Adipocyte (in vitro differentiated cells): ENCODE measurements at regions not wholly inside any gene's neighbourhood (a gene's known extent, or its start where the extent isn't known, plus 50 kb on each side); places are given as distances from the start of the nearest gene placed in this dataset.
"Not testable (repeated sequence)": the region's sequence is repeated elsewhere in the genome, so short reads cannot be mapped to it uniquely, and the experiment has no call there.

Source experiments
- DNase-seq: peaks from one replicate; pipeline ENCODE4 v3.0.0-alpha.2; 2015; ENCODE audit warnings: low read depth
- H3K27me3 ChIP-seq: replicated peaks from 2 replicates; pipeline ENCODE4 v1.7.0; 2013; ENCODE audit warnings: mild to moderate bottlenecking, low read length, moderate library complexity; ENCODE audit not compliant: control insufficient read depth, insufficient read depth
- H3K36me3 ChIP-seq: 2 replicates; pipeline ENCODE4 v1.7.0; 2013; ENCODE audit warnings: low read length, mild to moderate bottlenecking, moderate library complexity; ENCODE audit not compliant: control insufficient read depth, insufficient read depth, severe bottlenecking
- H3K4me1 ChIP-seq: 2 replicates; pipeline ENCODE4 v1.7.0; 2013; ENCODE audit warnings: mild to moderate bottlenecking, low read length, moderate library complexity; ENCODE audit not compliant: control insufficient read depth, insufficient read depth
- H3K4me3 ChIP-seq: 2 replicates; pipeline ENCODE4 v1.7.0; 2013; ENCODE audit warnings: mild to moderate bottlenecking, low read length, moderate library complexity
- H3K9ac ChIP-seq: 2 replicates; pipeline ENCODE4 v1.7.0; 2013; ENCODE audit warnings: mild to moderate bottlenecking, low read length, moderate library complexity
- H3K9me3 ChIP-seq: 2 replicates; pipeline ENCODE4 v1.7.0; 2013; ENCODE audit warnings: mild to moderate bottlenecking, low read length, moderate library complexity; ENCODE audit not compliant: control insufficient read depth

DNA sequence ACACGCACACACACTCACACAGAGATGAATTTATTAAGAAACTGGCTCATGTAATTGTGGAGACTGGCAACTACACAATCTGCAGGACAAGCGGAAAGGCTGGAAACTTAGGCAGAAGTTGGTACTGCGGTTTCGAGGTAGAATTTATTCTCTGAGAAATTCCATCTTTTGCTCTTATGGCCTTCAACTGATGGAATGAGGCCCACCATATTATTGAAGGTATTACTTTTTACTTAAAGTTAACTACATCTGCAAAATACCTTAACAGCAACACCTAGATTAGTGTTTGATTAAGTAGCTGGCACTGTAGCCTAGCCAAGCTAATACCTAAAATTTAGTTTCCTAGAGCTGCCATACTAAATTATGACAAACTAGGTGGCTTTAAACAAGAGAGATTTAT is 384.0 kb upstream of the UBE2E3 start:
- no peak overlapping the region for H3K4me3 ChIP-seq
- H3K36me3 ChIP-seq: no peaks in the 10 kb centered on the region
- no peak overlapping the region for H3K9ac ChIP-seq
- no peak for DNase-seq
- no peaks in the 10 kb centered on the region for H3K4me1 ChIP-seq
- no peaks in the 10 kb centered on the region for H3K9me3 ChIP-seq
- H3K27me3 ChIP-seq: no peaks in the 10 kb centered on the region

DNA sequence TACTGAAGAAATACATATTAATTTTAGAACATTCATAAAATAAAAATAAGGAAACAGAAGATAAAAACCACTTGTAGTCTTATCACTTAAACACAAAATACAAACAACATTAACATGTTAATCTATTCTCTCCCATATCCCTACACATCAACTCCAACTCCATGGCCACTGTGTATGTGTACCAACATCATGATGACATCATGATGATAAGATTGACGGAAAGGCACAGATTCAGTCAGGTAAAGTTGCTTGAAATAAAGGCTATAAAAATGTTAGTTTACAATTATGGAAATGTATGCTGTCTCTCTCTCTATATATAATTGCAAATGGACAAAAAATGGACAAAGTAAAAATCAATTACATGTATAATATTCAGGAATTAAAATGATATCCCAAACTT is 388.5 kb upstream of the UBE2E3 start:
- no peaks in the 10 kb centered on the region for H3K4me1 ChIP-seq

DNA sequence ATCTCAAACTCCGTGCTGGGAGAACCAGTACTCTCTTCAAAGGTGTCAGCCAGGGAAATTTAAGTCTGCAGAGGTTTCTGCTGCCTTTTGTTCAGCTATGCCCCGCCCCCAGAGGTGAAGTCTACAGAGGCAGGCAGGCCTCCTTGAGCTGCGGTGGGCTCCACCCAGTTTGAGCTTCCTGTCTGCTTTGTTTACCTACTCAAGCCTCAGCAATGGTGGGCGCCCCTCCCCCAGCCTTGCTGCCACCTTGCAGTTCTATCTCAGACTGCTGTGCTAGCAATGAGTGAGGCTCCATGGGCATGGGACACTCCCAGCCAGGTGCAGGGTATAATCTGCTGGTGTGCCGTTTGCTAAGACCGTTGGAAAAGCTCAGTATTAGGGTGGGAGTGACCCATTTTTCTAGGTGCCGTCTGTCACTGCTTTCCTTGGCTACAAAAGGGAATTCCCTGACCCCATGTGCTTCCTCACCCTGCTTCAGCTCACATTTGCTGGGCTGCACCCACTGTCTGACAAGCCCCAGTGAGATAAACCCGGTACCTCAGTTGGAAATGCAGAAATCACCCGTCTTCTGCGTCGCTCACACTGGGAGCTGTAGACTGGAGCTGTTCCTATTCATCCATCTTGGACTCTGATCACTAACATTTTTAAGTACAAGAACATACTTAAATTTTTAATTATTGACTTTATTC is 389.2 kb upstream of the UBE2E3 start:
- H3K36me3 ChIP-seq, H3K9me3 ChIP-seq, H3K4me1 ChIP-seq, DNase-seq, H3K9ac ChIP-seq, H3K4me3 ChIP-seq, H3K27me3 ChIP-seq: not testable (repeated sequence)

More for the DNA sequence above, 388.5 kb upstream of the UBE2E3 start:
- Histone ChIP-seq H3K27me3 (no peaks in the 10 kb centered on the region), H3K4me3 (no peak overlapping the region), H3K9me3 (no peaks in the 10 kb centered on the region), H3K36me3 (no peaks in the 10 kb centered on the region), H3K9ac (no peak overlapping the region)
- no peak for DNase-seq

DNA sequence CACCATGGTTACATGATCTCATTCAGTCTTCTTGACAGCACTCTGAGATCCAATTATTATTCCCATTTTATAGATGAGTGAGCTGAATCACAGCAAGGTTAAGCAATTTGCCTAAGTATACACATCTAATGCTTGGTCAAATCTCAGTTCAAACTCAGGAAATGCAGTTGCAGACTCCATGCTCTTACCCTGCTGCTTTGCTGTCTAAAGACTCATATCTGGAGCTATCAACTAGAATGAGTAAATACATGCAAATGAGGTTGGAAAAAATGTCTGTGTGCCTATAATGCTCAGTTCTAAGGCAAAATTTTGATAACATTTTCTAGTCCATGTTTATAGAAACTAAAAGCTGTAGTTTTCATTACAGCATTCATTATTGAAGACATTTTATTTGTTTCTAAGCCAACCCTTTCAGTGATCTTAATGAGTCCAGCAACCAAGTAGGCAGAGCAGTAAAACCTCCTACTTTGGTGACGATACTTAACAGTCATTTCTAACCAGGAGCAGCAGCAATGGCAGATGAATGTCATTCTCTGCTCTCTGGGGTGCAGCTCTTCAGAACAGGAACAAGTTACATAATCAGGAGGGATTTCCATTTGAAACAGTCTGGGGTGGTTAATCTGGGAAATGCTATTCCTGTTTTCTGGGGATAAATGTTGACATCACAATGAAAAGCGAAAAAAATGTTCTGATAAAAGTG is 396.8 kb upstream of the UBE2E3 start:
- DNase-seq: no peak
- Histone ChIP-seq H3K36me3 (no peaks in the 10 kb centered on the region), H3K9me3 (no peaks in the 10 kb centered on the region), H3K4me1 (no peaks in the 10 kb centered on the region), H3K27me3 (no peaks in the 10 kb centered on the region), H3K4me3 (no peak overlapping the region), H3K9ac (no peak overlapping the region)

DNA sequence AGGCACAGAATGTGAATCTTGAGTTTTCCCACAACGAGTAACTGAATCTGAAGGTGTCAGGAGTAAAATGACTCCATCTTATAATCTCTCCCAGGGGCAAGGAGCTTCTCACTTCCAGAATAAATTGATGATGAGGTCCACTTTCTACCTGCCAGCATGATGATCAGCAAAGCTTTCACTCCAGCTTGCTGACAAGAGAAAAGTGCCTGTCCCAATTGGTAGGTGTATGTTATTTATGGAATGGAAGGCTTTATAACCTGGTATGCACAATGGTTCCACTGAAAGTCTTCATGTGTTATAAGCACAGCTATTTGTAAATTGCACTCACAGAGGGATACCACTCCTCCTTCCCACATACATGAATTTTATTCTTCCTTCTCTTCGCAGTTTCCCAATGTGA is 401.0 kb upstream of the UBE2E3 start:
- Histone ChIP-seq H3K4me1 (no peaks in the 10 kb centered on the region), H3K27me3 (no peaks in the 10 kb centered on the region), H3K4me3 (no peak overlapping the region), H3K9ac (no peak overlapping the region), H3K9me3 (no peaks in the 10 kb centered on the region), H3K36me3 (no peaks in the 10 kb centered on the region)
- no peak for DNase-seq

DNA sequence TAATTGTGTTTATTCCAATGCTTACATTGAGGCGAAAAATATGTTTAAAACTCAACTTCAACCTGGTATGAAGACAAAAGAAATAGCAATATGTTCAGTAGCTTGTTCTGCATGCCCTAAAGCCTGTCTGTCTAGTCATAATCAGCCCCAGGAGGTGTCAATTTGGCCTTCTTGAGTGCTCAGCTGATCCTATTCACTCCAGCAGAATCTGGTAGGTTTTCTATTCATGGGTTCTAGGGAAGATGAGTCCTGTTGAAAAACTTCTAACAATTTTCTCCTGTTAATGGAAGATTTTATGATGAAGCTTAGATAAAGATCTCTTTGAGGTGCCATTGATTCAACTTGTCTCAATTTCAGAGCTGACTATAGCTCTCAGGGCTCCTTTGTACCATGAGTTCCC is 402.0 kb upstream of the UBE2E3 start:
- Histone ChIP-seq H3K9ac (no peak overlapping the region), H3K27me3 (no peaks in the 10 kb centered on the region), H3K9me3 (no peaks in the 10 kb centered on the region), H3K36me3 (no peaks in the 10 kb centered on the region), H3K4me1 (no peaks in the 10 kb centered on the region), H3K4me3 (no peak overlapping the region)
- DNase-seq: no peak

DNA sequence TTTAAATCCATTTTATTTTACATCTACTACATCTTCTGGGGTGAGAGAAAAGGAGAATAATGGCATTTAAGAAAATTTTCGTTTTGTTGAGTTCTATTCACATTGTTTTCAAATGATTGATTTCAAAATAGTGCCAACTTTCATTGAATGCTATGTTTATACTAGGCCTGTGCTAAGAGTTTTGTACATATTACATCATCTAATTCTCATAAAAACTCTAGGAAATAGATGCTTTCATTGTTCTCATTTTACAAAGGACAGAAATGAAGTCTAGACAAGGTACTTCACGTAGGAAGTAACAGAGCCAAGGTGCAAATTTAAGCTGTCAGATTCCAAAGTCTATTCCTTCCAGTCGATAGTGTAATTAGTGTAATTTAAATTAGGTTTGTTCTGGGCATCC is 402.8 kb upstream of the UBE2E3 start:
- Histone ChIP-seq H3K27me3 (no peaks in the 10 kb centered on the region), H3K4me1 (no peaks in the 10 kb centered on the region), H3K9ac (no peak overlapping the region), H3K36me3 (no peaks in the 10 kb centered on the region), H3K9me3 (no peaks in the 10 kb centered on the region), H3K4me3 (no peak overlapping the region)
- peak; percentile 49 for DNase-seq

DNA sequence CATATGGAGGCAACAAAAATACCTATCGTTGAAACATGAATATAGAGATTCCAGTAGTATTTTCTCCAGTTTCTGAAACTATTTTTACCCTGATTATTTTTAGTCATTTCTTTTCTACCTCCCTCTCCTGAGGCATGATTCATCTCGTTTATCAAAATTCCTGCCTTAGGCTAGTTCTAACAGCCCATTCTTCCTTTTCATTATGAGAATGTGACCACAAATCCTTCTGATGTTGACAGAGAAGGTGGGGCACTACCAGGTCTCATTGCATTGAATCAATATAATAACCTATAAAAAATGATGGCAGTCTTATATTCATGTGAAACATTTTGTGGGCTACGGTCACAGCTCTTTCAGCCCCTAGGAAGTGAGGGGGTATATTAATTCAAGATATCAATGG is 406.5 kb upstream of the UBE2E3 start:
- H3K9me3 ChIP-seq: no peaks in the 10 kb centered on the region
- H3K36me3 ChIP-seq: no peaks in the 10 kb centered on the region
- no peak overlapping the region for H3K4me3 ChIP-seq
- no peaks in the 10 kb centered on the region for H3K27me3 ChIP-seq
- H3K4me1 ChIP-seq: peaks cover 12% of the 10 kb centered on the region
- DNase-seq: peak; percentile 45
- H3K9ac ChIP-seq: no peak overlapping the region

DNA sequence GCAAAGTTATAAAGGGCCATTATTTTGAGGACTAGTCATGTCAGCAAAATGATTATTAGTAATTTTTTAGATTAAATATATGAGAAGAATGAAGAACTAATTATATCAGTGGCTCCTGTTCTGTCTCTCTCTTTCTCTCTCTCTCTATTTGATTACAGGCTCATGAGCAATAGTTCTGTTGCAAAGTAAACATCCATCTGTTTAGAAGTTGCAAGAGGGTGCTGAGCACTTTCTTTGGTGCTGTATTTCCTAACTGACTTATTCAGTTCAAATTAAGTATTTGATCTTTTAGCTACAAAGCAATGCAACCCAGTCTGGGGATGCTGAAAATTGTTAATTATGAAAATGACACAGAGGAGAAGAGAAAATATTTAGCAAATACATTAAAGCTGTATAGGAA is 408.1 kb upstream of the UBE2E3 start:
- no peak overlapping the region for H3K4me3 ChIP-seq

DNA sequence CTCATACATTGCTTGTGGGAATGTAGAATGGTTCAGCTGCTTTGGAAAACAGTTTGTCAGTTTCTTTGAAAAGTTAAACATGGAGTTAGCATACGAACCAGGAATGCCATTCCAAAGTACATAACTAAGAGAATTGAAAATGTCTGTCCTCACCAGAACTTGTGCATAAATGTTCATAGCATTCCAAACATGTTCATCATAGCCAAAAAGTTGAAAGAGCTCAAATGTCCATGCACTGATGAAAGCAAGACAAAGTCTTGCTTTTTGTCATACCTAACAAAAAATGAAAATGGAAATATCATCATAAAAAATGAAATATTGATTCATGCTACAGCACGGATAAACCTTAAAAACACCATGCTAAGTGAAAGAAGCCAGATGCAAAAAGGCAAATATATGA is 408.8 kb upstream of the UBE2E3 start:
- no peaks in the 10 kb centered on the region for H3K36me3 ChIP-seq
- peak; percentile 77 for DNase-seq
- H3K27me3 ChIP-seq: no peaks in the 10 kb centered on the region
- peaks cover 12% of the 10 kb centered on the region for H3K4me1 ChIP-seq
- H3K9ac ChIP-seq: peak overlapping the region; percentile 32
- no peaks in the 10 kb centered on the region for H3K9me3 ChIP-seq
- peak overlapping the region; percentile 39 for H3K4me3 ChIP-seq

More for the DNA sequence above, 408.1 kb upstream of the UBE2E3 start:
- Histone ChIP-seq H3K36me3 (no peaks in the 10 kb centered on the region), H3K4me1 (peaks cover 12% of the 10 kb centered on the region), H3K9ac (no peak overlapping the region), H3K27me3 (no peaks in the 10 kb centered on the region), H3K9me3 (no peaks in the 10 kb centered on the region)
- peak; percentile 55 for DNase-seq

DNA sequence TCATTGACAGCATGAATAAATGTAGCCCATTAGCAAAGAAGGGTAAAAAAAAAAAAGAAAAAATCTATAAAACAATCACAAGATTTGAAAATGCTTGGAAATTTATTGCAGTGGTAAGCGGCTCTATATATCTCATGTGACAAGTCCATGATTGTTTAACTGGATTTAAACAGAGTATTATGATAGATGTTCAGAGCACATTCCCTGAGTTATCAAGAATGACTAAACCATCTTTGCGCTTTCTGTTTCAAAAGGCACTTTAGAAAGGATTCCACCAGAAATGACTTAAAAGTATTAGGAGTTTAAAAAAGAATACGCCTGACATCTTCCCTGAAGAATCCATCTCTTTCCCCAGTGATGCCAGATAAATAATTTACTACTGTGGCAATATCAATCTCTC is 409.5 kb upstream of the UBE2E3 start:
- Histone ChIP-seq H3K36me3 (no peaks in the 10 kb centered on the region), H3K27me3 (no peaks in the 10 kb centered on the region), H3K4me1 (peaks cover 12% of the 10 kb centered on the region), H3K9ac (no peak overlapping the region), H3K9me3 (no peaks in the 10 kb centered on the region), H3K4me3 (peak overlapping the region; percentile 39)
- DNase-seq: no peak
